ENCODE measurements at regions not wholly inside any gene's neighbourhood (a gene's known extent, or its start where the extent isn't known, plus 50 kb on each side); places are given as distances from the start of the nearest gene placed in this dataset.

DNA sequence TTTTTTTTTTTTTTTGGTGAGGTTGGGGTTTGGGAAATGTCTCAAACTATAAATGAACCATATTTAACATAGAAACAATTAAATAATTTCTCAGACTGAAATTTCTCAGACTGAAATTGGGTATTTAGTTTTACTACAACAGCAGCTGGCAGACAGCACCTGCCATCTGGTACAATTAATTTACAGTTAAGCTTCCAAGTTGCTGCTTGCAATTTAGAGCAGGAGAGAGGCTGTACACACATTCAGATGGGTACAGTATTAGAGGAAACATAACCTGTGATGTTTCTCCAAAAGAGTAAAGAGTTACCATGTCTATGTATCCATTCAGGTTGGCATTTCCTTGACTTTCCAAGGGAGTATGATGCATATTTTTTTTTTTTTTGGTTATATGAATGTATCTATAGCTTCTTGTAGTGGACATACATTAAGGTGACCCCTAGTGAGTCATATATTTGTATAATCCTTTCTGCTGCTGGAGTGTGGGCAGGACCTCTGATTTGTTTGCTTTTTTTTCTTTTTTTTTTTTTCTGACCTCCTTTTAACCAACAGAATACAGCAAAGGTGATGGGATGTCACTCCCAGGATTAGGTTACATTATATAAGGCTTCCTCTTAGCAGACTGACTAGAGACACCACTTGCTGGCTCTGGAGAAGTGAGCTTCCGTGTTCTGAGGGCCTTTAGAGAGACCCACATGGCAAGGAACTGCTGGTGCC, 201.7 kb downstream of the PTH2R start:
- H3K27ac ChIP-seq (ENCODE audit: low read depth in 2 of 2, low read length in 1 of 2), result no peak overlapping the region
- no peak overlapping the region for H2AFZ ChIP-seq (ENCODE audit: low read depth)
- H3K79me2 ChIP-seq (ENCODE audit: insufficient read depth), result no peaks in the 10 kb centered on the region
- H3K4me3 ChIP-seq (ENCODE audit: low read depth in 2 of 2, low read length in 1 of 2), result no peak overlapping the region
- DNase-seq, result no peak
- POLR2A ChIA-PET, result no interaction called here
- CTCF ChIA-PET, result interaction anchor here (1.1 kb wide), 1 partner anchor 22 kb away, joined by 3 read pairs; no protein-coding TSS in a partner anchor
- no peak for TF ChIP-seq RFX5 (IDR thresholded peaks at IDR 0.05; ENCODE audit: low read length)
- no peak for TF ChIP-seq REST (IDR thresholded peaks at IDR 0.05; ENCODE audit: low read depth, low read length)
- no peak for TF ChIP-seq MXI1 (IDR thresholded peaks at IDR 0.05; ENCODE audit: low read depth, low read length)
- TF ChIP-seq FOSL2 (IDR thresholded peaks at IDR 0.05; ENCODE audit: borderline replicate concordance, low read depth), result no peak
- TF ChIP-seq EZH2phosphoT487 (IDR thresholded peaks at IDR 0.05; ENCODE audit: borderline replicate concordance, low read depth), result no peak
- TF ChIP-seq, protein P1, sequence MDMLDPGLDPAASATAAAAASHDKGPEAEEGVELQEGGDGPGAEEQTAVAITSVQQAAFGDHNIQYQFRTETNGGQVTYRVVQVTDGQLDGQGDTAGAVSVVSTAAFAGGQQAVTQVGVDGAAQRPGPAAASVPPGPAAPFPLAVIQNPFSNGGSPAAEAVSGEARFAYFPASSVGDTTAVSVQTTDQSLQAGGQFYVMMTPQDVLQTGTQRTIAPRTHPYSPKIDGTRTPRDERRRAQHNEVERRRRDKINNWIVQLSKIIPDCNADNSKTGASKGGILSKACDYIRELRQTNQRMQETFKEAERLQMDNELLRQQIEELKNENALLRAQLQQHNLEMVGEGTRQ (IDR thresholded peaks at IDR 0.05; ENCODE audit: borderline replicate concordance, low read depth, low read length), result no peak
- TF ChIP-seq POLR2AphosphoS5 (IDR thresholded peaks at IDR 0.05; ENCODE audit: low read depth, low read length), result no peak
- no peak for TF ChIP-seq EP300 (IDR thresholded peaks at IDR 0.05; ENCODE audit: borderline replicate concordance in 1 of 2, low read depth in 1 of 2, low read length in 1 of 2)
- H3K9me2 ChIP-seq, result no peaks in the 10 kb centered on the region
- H3K27me3 ChIP-seq (ENCODE audit: insufficient read depth), result no peaks in the 10 kb centered on the region
- H3K4me1 ChIP-seq (ENCODE audit: control insufficient read depth in 1 of 2, insufficient read depth in 2 of 2, low read depth in 1 of 2, low read length in 1 of 2), result no peaks in the 10 kb centered on the region; a peak in 1 of 4 replicates
- no peaks in the 10 kb centered on the region for H3K9me3 ChIP-seq
- no peak overlapping the region for H3K4me2 ChIP-seq
- WGBS (ENCODE audit: low lambda C conversion rate), result 7% methylated on average over 1 of the region's 1 CpG
- no peaks in the 10 kb centered on the region for H3K36me3 ChIP-seq (replicated peaks in 1 of 2; ENCODE audit: control insufficient read depth in 1 of 2, insufficient read depth in 2 of 2, low read length in 1 of 2)
- H3F3A ChIP-seq (replicated peaks; ENCODE audit: insufficient read depth), result no peaks in the 10 kb centered on the region
- H4K20me1 ChIP-seq (ENCODE audit: insufficient read depth), result no peaks in the 10 kb centered on the region
- H3K9ac ChIP-seq, result no peak overlapping the region

DNA sequence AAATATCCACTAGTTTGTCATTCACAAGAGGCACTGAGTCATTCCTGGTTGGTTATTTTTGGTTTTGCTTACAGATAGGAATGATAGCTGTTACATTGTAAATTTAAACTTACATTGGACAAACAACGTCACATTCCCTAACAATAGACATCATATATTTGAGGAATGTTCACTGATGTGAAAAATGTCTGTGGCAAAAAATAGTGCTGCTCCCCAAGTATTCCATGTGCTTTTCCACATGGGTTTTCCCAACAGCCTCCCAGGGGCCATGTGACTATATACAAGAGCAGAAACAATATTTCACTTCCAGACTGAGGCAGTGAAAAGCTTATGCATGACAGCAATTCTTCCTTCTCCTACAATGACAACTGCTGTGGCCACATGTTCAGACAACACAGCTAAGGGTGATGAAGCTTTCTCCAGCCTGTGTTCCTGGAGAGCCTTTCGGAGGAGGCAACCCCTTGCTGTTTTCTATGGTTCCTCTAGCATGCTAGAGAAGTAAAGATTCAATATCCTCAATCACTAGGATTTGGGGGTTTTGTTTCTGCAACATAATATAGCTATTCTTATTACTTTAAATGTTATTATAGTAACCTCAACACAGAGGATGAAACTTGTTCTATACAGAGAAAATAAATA, 202.7 kb downstream of the PTH2R start:
- H3K9ac ChIP-seq, result no peak overlapping the region
- H3K4me2 ChIP-seq, result no peak overlapping the region
- POLR2A ChIA-PET, result no interaction called here
- no peak for TF ChIP-seq CHD2 (IDR thresholded peaks at IDR 0.05; ENCODE audit: low read length, partially characterized antibody)
- no peak for TF ChIP-seq RFX5 (IDR thresholded peaks at IDR 0.05; ENCODE audit: low read length)
- TF ChIP-seq FOXM1 (IDR thresholded peaks at IDR 0.05; ENCODE audit: low read depth), result no peak
- no peak for TF ChIP-seq POLR2AphosphoS5 (IDR thresholded peaks at IDR 0.05; ENCODE audit: low read depth, low read length)
- no peak for TF ChIP-seq EZH2phosphoT487 (IDR thresholded peaks at IDR 0.05; ENCODE audit: borderline replicate concordance, low read depth)
- TF ChIP-seq NFIC (IDR thresholded peaks at IDR 0.05; ENCODE audit: borderline replicate concordance), result no peak
- no peak for TF ChIP-seq JUND (IDR thresholded peaks at IDR 0.05)
- TF ChIP-seq ZBTB33 (IDR thresholded peaks at IDR 0.05; ENCODE audit: borderline replicate concordance, low read depth), result no peak
- TF ChIP-seq MXI1 (IDR thresholded peaks at IDR 0.05; ENCODE audit: low read depth, low read length), result no peak
- no peak for TF ChIP-seq ELF1 (IDR thresholded peaks at IDR 0.05)
- TF ChIP-seq TEAD4 (IDR thresholded peaks at IDR 0.05; ENCODE audit: borderline replicate concordance, insufficient read depth), result no peak
- TF ChIP-seq FOSL2 (IDR thresholded peaks at IDR 0.05; ENCODE audit: borderline replicate concordance, low read depth), result no peak
- TF ChIP-seq SIN3A (IDR thresholded peaks at IDR 0.05; ENCODE audit: borderline replicate concordance, low read depth, low read length), result no peak
- 29% methylated on average over 2 of the region's 2 CpGs for WGBS (ENCODE audit: low lambda C conversion rate)
- H3K36me3 ChIP-seq (replicated peaks in 1 of 2; ENCODE audit: control insufficient read depth in 1 of 2, insufficient read depth in 2 of 2, low read length in 1 of 2), result no peaks in the 10 kb centered on the region
- no peak overlapping the region for H2AFZ ChIP-seq (ENCODE audit: low read depth)
- no peaks in the 10 kb centered on the region for H3F3A ChIP-seq (replicated peaks; ENCODE audit: insufficient read depth)
- H3K27ac ChIP-seq (ENCODE audit: low read depth in 2 of 2, low read length in 1 of 2), result no peak overlapping the region
- no peaks in the 10 kb centered on the region for H3K9me2 ChIP-seq
- no peaks in the 10 kb centered on the region for H3K9me3 ChIP-seq
- CTCF ChIA-PET, result interaction anchor here (0.9 to 1.3 kb wide), 2 partner anchors 10 to 143 kb away, joined by 3 read pairs; no protein-coding TSS in a partner anchor
- H3K27me3 ChIP-seq (ENCODE audit: insufficient read depth), result no peaks in the 10 kb centered on the region
- no peak overlapping the region for H3K4me3 ChIP-seq (ENCODE audit: low read depth in 2 of 2, low read length in 1 of 2)
- H4K20me1 ChIP-seq (ENCODE audit: insufficient read depth), result no peaks in the 10 kb centered on the region
- no peaks in the 10 kb centered on the region for H3K79me2 ChIP-seq (ENCODE audit: insufficient read depth)
- H3K4me1 ChIP-seq (ENCODE audit: control insufficient read depth in 1 of 2, insufficient read depth in 2 of 2, low read depth in 1 of 2, low read length in 1 of 2), result no peaks in the 10 kb centered on the region; a peak in 1 of 4 replicates
- no peak for DNase-seq

All from SK-N-SH (cell line).